Dendritic cell treated with granulocyte-macrophage colony-stimulating factor and Interleukin-4, amounts not matched to agents 40 ng/mL and 50 ng/mL, for 4 days (primary cell): ENCODE measurements at regions not wholly inside any gene's neighbourhood (a gene's known extent, or its start where the extent isn't known, plus 50 kb on each side); places are given as distances from the start of the nearest gene placed in this dataset.
"Not testable (repeated sequence)": the region's sequence is repeated elsewhere in the genome, so short reads cannot be mapped to it uniquely, and the experiment has no call there.

Experiments
- H3K27ac Mint-ChIP-seq: one replicate; pipeline ENCODE4 v1.8.0; 2022; ENCODE audit warnings: mild to moderate bottlenecking, mixed read lengths
- H3K27me3 Mint-ChIP-seq: one replicate; pipeline ENCODE4 v1.8.0; 2022; ENCODE audit warnings: mild to moderate bottlenecking, mixed read lengths
- H3K36me3 Mint-ChIP-seq: one replicate; pipeline ENCODE4 v1.8.0; 2022; ENCODE audit warnings: low read depth, mixed read lengths
- H3K4me1 Mint-ChIP-seq: one replicate; pipeline ENCODE4 v1.8.0; 2022; ENCODE audit warnings: low read depth, mixed read lengths
- H3K4me3 Mint-ChIP-seq: one replicate; pipeline ENCODE4 v1.8.0; 2022; ENCODE audit warnings: mild to moderate bottlenecking, moderate library complexity, mixed read lengths
- H3K9me3 Mint-ChIP-seq: one replicate; pipeline ENCODE4 v1.8.0; 2022; ENCODE audit warnings: mixed read lengths
- intact Hi-C: fragments of 100-400 bp; cut with micrococcal nuclease; formaldehyde crosslinking; loops from one replicate; pipeline ENCODE4 v1.15.0; 2022

DNA sequence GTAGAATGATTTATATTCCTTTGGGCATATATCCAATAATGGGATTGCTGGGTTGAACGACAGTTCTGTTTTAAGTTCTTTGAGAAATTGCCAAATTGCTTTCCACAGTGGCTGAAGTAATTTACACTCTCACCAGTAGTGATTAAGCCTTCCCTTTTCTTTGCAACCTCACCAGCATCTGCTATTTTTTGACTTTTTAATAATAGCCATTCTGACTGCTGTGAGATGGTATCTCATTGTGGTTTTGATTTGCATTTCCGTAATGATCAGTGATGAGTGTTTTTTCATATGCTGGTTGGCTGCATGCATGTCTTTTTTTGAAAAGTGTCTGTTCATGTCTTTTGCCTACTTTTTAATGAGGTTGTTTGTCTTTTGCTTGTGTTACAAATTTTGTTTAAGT lies 233.8 kb downstream of the SNX19 start:
- H3K27ac Mint-ChIP-seq, H3K4me3 Mint-ChIP-seq, H3K27me3 Mint-ChIP-seq, H3K36me3 Mint-ChIP-seq, intact Hi-C loops, H3K4me1 Mint-ChIP-seq: not testable (repeated sequence)
- H3K9me3 Mint-ChIP-seq = peaks cover 33% of the 10 kb centered on the region

DNA sequence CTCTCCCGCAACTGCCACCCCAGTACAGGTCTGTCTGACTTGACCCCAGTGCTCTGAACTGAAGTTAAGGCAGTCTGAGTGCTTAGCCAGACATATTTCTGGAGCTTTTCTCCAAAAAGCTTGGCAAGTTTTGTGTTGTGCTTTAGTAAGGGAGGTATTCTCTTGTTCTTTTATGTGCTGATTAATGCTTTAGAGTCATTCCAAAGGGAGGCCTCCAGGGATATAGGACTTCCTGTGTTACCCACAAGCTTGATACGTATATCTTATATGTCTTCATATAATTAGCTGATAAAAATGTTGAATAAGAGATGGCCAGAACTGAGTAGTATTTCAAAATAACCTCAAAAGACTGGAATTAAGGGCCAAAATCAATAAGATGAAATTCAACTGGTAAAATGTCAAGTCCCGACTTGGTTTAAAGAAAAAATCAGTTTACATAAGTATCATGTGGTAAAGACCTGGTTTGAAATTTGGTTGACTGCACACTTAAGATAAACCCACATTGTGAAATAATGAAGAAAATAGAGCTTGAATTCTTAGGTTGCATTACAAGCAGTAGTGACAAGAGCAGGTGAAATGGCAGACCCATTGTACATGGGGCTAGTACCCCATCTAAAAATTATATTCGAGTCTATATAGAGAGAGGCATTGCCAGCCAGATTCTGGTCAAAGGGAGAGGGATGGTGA lies 226.9 kb downstream of the SNX19 start:
- Mint-ChIP-seq H3K9me3 (no peaks in the 10 kb centered on the region), H3K27ac (no peak overlapping the region)

DNA sequence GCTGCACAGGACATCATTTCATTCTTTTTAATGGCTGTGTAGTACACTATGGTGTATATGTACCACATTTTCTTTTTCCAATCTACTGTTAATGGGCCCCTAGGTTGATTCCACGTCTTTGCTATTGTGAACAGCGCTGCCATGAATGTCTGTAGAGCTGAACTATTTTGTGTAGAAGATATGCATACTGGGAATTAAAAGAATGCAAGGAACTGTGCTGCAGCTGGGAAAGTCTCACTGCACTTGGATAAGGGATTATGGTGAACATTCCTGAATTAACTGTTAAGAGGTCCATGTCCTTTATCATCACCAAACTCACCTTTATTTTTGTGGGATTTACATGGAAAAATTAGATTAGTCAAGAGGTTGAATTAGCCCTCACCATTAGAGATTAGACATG lies 224.7 kb downstream of the SNX19 start:
- Mint-ChIP-seq H3K27me3 (no peaks in the 10 kb centered on the region), H3K36me3 (no peaks in the 10 kb centered on the region), H3K4me1 (no peaks in the 10 kb centered on the region), H3K4me3 (no peak overlapping the region), H3K9me3 (no peaks in the 10 kb centered on the region), H3K27ac (no peak overlapping the region)
- intact Hi-C loops = no loop called here

More for the DNA sequence above, 226.9 kb downstream of the SNX19 start:
- Mint-ChIP-seq H3K36me3 (no peaks in the 10 kb centered on the region), H3K27me3 (no peaks in the 10 kb centered on the region), H3K4me3 (no peak overlapping the region), H3K4me1 (no peaks in the 10 kb centered on the region)
- intact Hi-C loops = no loop called here

DNA sequence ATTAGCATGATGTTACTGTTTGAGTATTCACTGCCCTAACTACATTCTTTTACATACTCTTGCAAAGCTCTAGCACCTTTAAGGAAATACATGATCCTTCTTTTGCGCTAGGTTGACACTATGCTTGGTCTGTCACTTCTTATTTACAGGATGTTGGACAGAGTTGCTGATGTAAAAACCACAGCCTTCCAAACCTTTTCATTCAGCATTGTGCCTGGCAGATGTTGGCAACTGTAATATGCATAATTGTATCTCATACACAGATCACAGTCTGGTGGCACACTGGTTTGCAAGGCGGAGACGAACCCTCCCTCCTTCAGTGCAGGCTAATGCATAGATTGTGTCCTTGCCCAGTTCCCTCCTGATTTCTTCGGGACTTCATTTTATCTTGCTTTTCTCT lies 224.1 kb downstream of the SNX19 start:
- intact Hi-C loops = no loop called here
- no peaks in the 10 kb centered on the region for H3K4me1 Mint-ChIP-seq
- H3K4me3 Mint-ChIP-seq = no peak overlapping the region
- no peaks in the 10 kb centered on the region for H3K36me3 Mint-ChIP-seq
- H3K9me3 Mint-ChIP-seq = no peaks in the 10 kb centered on the region
- H3K27me3 Mint-ChIP-seq = no peaks in the 10 kb centered on the region
- no peak overlapping the region for H3K27ac Mint-ChIP-seq

DNA sequence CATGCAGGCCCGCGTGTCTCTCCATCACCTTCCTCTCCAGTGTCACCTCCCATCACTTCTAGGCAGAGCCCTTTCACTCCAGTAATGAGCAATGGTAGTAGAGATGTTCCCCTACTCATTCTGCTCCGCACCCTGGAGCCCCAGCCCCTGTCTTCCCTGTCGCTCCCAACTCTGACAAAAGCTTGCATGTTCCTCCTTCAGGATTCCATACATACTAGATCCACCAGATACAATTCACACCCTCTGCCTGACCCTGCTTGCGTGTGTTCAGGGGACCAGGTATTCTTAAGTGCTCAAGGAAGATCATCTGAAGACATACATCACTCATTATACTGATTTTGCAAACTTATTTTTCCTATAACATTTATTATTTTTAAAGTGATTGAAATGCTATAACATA lies 222.7 kb downstream of the SNX19 start:
- Mint-ChIP-seq H3K36me3 (no peaks in the 10 kb centered on the region), H3K4me1 (no peaks in the 10 kb centered on the region), H3K27ac (no peak overlapping the region), H3K9me3 (no peaks in the 10 kb centered on the region), H3K4me3 (no peak overlapping the region), H3K27me3 (no peaks in the 10 kb centered on the region)
- intact Hi-C loops = no loop called here

DNA sequence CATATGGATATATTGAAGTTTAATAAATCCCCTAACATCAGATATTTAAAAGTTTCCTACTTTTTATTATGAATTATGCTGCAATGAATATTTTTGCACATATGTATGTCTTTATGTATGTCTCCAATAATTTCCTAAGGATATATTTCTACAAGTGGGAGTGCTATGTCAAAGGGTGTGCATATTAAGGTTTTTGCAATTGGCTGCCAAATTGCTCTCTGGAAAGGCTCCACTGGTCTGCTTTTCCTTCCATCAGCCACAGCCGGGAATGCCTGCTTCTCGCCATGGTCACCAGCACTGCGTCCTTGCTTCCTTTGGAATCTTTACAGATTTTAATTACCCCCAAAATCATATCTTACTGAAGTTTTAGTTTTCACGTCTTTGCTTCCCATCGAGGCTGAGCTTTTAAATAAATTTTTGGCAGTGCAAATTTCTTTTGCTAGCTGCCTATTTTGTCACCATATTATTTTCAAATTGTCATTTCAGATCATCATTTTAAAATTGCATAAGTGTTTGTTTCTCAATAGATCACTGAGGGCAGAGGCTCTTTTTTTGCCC lies 221.7 kb downstream of the SNX19 start:
- no peaks in the 10 kb centered on the region for H3K4me1 Mint-ChIP-seq
- H3K9me3 Mint-ChIP-seq = no peaks in the 10 kb centered on the region
- intact Hi-C loops = no loop called here

DNA sequence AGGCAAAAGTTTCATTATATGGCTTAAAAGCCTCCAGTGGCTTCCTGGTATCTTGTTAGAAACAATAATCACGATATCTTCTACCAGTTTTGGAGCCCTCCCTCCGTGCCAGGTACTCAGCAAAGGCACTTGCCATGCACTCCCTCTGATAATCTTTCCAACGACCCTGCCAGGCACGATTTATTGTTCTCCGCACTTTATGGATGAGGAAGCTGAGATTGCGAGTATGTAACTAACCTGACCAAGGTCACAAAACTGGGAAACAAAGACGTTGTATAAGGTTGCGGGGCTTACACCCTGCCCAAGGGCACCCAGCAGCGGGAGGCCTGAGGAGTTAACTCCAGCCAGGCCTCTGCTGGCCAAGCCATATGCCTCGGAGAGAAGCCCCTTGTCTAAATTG lies 218.1 kb downstream of the SNX19 start:
- no peak overlapping the region for H3K27ac Mint-ChIP-seq
- intact Hi-C loops = no loop called here
- no peaks in the 10 kb centered on the region for H3K4me1 Mint-ChIP-seq
- no peaks in the 10 kb centered on the region for H3K36me3 Mint-ChIP-seq
- no peaks in the 10 kb centered on the region for H3K9me3 Mint-ChIP-seq
- no peak overlapping the region for H3K4me3 Mint-ChIP-seq
- H3K27me3 Mint-ChIP-seq = no peaks in the 10 kb centered on the region

More for the DNA sequence above, 221.7 kb downstream of the SNX19 start:
- no peak overlapping the region for H3K27ac Mint-ChIP-seq
- H3K36me3 Mint-ChIP-seq = no peaks in the 10 kb centered on the region
- H3K27me3 Mint-ChIP-seq = no peaks in the 10 kb centered on the region
- H3K4me3 Mint-ChIP-seq = no peak overlapping the region

DNA sequence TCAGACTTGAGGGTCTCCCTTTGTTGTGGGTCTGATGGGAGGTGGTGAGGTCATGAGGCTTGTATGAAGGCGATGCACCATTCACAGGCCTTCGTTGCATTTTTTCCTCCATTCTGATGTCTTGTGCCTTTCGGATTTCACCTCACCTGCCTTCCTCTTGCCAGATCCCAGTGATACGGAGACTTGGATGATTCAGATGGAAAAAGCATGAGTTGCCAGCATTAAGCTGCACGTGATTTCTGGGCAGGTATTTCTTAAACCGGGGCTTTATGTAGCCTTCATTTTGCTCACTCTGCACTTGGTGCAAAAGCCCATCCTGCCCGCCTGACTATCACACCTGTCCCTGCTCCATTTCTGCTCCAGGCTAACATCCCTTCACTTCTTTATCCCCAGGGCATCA lies 216.7 kb downstream of the SNX19 start:
- H3K36me3 Mint-ChIP-seq = no peaks in the 10 kb centered on the region
- no peaks in the 10 kb centered on the region for H3K4me1 Mint-ChIP-seq
- H3K9me3 Mint-ChIP-seq = no peaks in the 10 kb centered on the region
- no peaks in the 10 kb centered on the region for H3K27me3 Mint-ChIP-seq
- no peak overlapping the region for H3K27ac Mint-ChIP-seq
- intact Hi-C loops = no loop called here
- H3K4me3 Mint-ChIP-seq = no peak overlapping the region

DNA sequence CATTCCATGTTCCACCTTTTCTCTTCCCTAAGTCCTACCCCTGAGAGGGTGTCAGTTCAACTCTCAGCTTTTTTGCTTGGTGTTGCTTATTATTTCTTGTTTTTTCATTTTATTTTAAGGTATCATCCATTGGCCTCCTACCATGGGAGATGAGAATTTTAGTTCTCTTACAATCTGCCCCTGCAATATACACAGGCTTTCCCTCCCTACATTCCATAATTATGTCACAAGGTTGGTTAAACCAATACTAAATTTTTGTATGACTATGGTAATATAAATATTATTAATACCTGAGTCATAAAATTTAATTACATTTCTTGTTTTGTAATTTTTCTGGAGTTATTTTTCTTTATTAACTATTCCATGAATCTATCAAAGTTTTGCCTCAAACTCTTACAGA lies 216.2 kb downstream of the SNX19 start:
- Mint-ChIP-seq H3K27me3 (no peaks in the 10 kb centered on the region), H3K4me3 (no peak overlapping the region), H3K27ac (no peak overlapping the region), H3K36me3 (no peaks in the 10 kb centered on the region), H3K9me3 (no peaks in the 10 kb centered on the region), H3K4me1 (no peaks in the 10 kb centered on the region)
- intact Hi-C loops = no loop called here

DNA sequence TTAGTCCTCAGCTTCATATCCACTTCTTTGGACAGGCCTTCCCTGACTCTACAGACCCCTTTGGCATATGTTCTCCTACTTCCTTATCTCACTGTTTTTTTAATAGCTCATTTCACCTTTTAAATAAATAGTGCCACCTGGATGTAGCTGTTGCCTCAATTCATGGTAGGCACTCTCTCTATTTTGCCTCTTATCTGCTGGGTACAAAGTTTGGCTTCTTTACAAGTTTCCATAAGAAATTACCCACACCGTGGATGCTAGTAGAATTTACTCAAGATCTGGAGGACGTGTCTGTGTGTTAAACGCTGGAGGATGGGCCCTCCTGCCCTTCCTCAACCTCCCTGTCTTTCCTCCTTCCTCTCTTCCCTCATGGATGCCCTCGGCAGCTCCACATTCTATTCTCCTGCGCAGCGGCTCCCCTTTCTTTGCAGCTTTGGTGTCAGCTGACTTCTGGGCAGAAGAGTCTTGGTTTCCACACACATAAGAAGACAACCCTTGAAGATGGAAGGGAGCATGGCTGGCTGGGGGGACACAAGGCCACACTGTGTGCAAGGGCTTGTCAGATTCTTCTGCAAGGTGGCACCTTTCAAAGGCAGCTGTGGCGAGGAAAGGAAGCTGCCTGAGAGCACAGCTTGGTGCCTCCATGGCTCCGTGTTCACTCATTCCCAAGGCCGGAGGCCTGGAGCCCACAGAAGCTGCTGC lies 212.6 kb downstream of the SNX19 start:
- intact Hi-C loops = no loop called here
- Mint-ChIP-seq H3K4me3 (no peak overlapping the region), H3K4me1 (no peaks in the 10 kb centered on the region), H3K27ac (no peak overlapping the region), H3K36me3 (no peaks in the 10 kb centered on the region), H3K9me3 (no peaks in the 10 kb centered on the region), H3K27me3 (no peaks in the 10 kb centered on the region)

DNA sequence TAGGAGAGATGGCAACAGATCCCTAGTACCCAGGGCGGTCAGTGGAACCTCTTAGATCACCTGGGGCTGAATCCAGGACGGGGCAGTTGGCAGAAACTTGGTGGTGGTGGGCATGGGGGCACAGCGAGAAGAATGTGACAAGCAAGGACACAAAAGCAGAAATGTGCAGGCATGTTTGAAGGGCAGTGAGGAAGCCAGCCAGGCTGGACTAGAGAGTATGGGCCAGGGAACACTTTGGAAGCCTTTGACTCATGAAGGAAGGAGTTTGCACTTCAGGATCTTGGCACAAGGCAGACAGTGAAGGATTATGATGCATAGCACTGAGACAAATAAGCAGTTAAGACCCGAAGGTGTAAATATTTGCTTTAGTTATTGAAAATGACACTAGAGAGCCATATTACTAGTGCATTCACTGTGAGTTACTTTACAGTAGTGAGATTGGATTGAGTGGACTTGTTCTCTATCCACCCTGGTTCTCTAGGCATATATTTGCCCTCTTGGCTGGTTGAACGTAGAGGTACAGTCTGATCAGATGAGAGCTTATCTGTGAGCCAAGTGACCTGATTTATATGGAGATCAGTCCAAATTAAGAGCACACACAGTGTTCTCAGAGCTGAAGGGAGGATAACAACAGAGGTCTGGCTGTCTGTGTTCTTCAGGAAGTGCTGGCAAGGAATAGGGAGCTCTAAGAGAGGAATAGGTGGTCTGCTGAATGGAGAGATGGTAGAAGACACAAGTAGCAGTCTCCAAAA lies 210.4 kb downstream of the SNX19 start:
- Mint-ChIP-seq H3K9me3 (no peaks in the 10 kb centered on the region), H3K36me3 (no peaks in the 10 kb centered on the region), H3K27ac (no peak overlapping the region), H3K27me3 (no peaks in the 10 kb centered on the region), H3K4me1 (no peaks in the 10 kb centered on the region), H3K4me3 (no peak overlapping the region)
- intact Hi-C loops = no loop called here

DNA sequence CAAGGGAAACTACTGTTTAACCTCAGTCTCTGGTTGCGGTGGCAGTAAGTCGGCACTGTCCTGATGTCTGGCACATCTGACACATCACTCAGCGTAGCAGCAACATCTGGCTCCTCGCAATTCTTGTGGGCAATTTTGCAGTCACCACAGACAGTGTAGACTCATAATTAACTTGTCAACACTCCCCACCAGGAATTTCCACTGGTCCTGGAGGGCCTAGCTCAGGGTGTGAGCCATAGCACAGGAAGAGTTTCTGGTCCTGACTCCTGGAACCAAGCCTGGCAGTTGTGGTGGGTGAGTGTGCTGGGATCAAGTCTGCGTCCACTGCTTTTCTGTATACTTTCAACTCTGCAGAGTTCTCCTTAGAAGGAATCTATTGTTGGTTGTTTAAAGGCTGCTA lies 209.7 kb downstream of the SNX19 start:
- Mint-ChIP-seq H3K27ac (no peak overlapping the region), H3K36me3 (no peaks in the 10 kb centered on the region), H3K4me3 (no peak overlapping the region), H3K9me3 (no peaks in the 10 kb centered on the region), H3K27me3 (no peaks in the 10 kb centered on the region), H3K4me1 (no peaks in the 10 kb centered on the region)
- intact Hi-C loops = no loop called here

DNA sequence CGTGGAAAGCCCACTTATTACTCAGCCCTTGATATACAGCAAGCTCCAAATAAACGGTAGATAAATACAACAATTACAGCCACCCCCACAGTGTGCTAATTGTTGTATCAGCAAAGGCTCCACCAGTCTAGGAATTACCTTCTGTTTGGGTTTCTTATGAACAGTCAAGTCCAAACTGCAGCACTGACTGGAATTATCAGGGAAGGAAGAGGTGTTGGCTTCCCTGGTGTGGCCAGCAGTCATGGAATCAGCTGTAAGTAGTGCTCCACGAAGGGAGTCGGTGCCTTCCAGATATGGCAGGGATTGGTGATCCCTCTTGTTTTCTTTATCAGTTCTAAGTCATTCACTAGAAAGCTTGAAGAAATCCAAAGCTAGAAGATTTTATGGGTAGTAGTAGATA lies 209.1 kb downstream of the SNX19 start:
- intact Hi-C loops = no loop called here
- Mint-ChIP-seq H3K9me3 (no peaks in the 10 kb centered on the region), H3K36me3 (no peaks in the 10 kb centered on the region), H3K27ac (no peak overlapping the region), H3K4me3 (no peak overlapping the region), H3K27me3 (no peaks in the 10 kb centered on the region), H3K4me1 (no peaks in the 10 kb centered on the region)

DNA sequence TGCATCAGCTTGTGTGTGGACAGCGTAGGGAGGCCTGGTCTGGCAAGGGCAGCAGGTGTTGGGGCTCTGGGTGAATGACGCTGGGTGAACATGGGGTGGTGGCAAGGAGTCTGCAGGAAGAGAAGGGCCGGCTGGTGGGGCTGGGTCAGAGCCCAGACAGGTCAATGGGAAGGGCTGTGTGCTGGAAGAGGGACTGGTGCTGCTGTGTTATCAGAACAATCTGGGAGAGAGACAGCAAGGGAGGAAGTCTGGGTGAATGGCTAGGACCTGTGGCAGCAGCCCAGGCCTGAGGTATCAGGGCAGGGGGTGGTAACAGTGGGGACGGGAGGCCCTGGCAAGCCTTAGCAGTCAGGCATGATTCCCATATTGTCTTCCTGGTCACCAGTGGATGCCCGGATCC lies 206.7 kb downstream of the SNX19 start:
- intact Hi-C loops = no loop called here
- H3K27ac Mint-ChIP-seq = no peak overlapping the region
- H3K4me3 Mint-ChIP-seq = no peak overlapping the region
- H3K27me3 Mint-ChIP-seq = no peaks in the 10 kb centered on the region
- H3K36me3 Mint-ChIP-seq = no peaks in the 10 kb centered on the region
- no peaks in the 10 kb centered on the region for H3K9me3 Mint-ChIP-seq
- H3K4me1 Mint-ChIP-seq = no peaks in the 10 kb centered on the region
